ENCODE measurements at regions not wholly inside any gene's neighbourhood (a gene's known extent, or its start where the extent isn't known, plus 50 kb on each side); places are given as distances from the start of the nearest gene placed in this dataset.
"Not testable (repeated sequence)": the region's sequence is repeated elsewhere in the genome, so short reads cannot be mapped to it uniquely, and the experiment has no call there.

DNA sequence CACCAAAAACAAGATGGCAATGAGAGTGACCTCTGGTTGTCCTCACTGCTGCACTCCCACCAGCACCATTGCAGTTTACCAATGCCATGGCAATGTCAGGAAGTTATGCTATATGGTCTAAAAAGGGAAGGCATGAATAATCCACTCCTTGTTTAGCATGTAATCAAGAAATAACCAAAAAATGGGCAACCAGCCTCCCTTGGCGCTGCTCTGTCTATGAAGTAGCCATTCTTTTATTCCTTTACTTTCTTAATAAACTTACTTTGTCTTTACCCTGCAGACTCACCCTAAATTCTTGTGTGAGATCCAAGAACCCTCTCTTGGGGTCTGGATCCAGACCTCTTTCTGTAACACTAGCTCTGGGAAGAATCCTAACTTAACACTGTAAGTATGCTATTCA, 127.4 kb upstream of the IFNE start:
- ATAC-seq, result no peak

DNA sequence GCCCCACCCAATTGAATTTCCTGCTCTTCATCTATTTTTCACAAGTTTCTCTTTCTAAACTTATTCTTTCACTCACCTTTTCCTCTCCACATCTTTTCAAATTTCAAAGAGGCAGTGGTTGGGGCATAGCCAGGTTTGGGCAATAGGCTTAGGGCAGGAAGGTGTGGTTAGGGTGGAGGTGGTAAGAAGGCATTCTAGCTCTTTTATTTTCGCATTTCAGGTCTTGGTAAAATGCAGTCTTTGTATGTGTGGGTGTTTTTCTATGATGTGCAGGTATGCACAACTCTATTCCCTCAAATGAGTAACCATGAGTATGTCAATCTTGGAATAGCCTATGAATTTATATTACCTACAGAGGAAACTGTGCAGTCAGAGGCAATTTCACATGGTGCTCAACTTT, 129.8 kb upstream of the IFNE start:
- Mint-ChIP-seq H3K4me1 (peaks cover 52% of the 10 kb centered on the region), H3K4me3 (peak overlapping the region; percentile 20 to 50), H3K27ac (no peak overlapping the region), H3K27me3 (no peaks in the 10 kb centered on the region), H3K9me3 (peaks cover 0 to 1% of the 10 kb centered on the region in 2 donors)
- peak; percentile 85 for ATAC-seq
- DNase-seq, result peak in 1 of 2 donors; percentile 25

More for the DNA sequence above, 127.4 kb upstream of the IFNE start:
- Mint-ChIP-seq H3K27me3 (no peaks in the 10 kb centered on the region), H3K4me1 (peaks cover 30% of the 10 kb centered on the region), H3K27ac (no peak overlapping the region), H3K4me3 (no peak overlapping the region), H3K9me3 (peaks cover 0 to 6% of the 10 kb centered on the region in 2 donors)
- no peak for DNase-seq

DNA sequence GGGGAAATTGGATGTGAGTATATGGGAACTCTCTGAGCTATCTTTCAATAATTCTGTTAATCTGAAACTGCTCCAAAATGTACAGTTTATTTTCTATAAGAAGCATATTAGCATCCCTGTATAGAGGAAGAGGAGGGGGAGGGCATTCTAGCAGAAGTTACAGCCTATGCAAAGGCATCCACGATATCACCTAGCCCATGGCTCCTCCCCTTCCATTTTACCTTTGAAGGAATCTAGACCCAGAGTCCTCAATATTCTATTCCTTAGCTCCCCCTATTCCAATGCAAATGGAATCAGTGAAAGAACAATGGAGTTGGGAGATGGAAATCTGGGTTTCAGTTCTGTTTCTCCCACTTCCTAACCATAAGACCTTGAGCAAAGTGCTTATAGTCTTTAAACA, 132.9 kb upstream of the IFNE start:
- Mint-ChIP-seq H3K27me3 (no peaks in the 10 kb centered on the region), H3K27ac (no peak overlapping the region), H3K9me3 (no peaks in the 10 kb centered on the region), H3K4me1 (peaks cover 52% of the 10 kb centered on the region), H3K4me3 (peak overlapping the region in 1 of 2 donors; percentile 29)
- ATAC-seq (no peak), DNase-seq (no peak)

DNA sequence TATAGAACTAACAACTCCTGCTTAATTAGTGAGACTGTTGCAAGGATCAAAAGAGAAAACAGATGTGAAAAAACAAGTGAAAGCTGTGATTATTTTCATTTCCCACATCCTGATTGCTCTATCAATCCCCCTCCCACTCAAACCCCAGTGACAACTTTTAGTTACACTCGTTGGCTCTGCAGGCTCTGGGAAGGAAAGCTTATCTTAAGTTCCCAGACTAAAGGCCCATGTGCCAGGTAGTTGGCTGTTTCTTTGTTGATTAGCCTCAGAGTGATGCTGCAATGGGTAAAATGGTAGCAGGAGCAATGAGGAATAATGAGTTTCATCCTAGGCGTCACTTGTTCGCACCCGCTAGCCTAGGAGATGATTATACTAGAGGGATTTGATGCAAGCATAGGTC, 133.3 kb upstream of the IFNE start:
- peaks cover 52% of the 10 kb centered on the region for H3K4me1 Mint-ChIP-seq
- H3K27me3 Mint-ChIP-seq, result no peaks in the 10 kb centered on the region
- no peak overlapping the region for H3K27ac Mint-ChIP-seq
- peak overlapping the region in 1 of 2 donors; percentile 29 for H3K4me3 Mint-ChIP-seq
- ATAC-seq (no peak), DNase-seq (no peak)
- no peaks in the 10 kb centered on the region for H3K9me3 Mint-ChIP-seq

DNA sequence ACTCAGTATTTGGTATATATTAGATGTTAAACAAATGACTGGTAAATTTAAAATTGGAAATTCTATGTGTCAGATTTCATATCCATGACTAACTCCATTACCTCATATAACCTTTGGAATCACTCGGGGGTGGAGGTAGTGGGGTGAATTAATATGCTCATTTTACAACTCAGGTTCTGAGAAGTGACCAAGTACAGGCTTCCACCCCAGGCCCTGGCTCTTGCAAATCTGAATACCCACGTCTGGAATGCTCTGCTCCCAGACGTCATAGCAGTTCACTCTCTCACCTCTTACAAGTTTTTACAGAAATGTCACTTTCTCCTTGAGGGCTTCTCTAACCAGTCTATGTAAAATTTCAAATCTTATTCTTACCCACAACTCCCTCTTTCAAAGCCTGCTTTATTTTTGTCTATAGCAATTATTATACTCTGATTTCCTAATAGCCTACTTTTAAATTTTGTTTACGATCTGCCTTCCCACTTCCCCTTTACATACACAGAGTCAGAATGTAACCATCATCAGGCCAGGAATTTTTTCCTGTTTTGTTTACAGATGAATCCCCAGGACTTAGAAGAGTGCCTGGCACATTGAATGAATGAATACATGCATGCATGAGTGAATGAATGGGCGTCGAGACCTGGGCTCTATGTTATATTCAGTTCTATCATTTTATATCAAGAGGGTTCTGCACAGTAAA, 134.1 kb upstream of the IFNE start:
- DNase-seq (no peak), ATAC-seq (no peak)
- Mint-ChIP-seq H3K9me3 (no peaks in the 10 kb centered on the region), H3K27ac (no peak overlapping the region), H3K27me3 (no peaks in the 10 kb centered on the region), H3K4me1 (peaks cover 49% of the 10 kb centered on the region), H3K4me3 (no peak overlapping the region)

DNA sequence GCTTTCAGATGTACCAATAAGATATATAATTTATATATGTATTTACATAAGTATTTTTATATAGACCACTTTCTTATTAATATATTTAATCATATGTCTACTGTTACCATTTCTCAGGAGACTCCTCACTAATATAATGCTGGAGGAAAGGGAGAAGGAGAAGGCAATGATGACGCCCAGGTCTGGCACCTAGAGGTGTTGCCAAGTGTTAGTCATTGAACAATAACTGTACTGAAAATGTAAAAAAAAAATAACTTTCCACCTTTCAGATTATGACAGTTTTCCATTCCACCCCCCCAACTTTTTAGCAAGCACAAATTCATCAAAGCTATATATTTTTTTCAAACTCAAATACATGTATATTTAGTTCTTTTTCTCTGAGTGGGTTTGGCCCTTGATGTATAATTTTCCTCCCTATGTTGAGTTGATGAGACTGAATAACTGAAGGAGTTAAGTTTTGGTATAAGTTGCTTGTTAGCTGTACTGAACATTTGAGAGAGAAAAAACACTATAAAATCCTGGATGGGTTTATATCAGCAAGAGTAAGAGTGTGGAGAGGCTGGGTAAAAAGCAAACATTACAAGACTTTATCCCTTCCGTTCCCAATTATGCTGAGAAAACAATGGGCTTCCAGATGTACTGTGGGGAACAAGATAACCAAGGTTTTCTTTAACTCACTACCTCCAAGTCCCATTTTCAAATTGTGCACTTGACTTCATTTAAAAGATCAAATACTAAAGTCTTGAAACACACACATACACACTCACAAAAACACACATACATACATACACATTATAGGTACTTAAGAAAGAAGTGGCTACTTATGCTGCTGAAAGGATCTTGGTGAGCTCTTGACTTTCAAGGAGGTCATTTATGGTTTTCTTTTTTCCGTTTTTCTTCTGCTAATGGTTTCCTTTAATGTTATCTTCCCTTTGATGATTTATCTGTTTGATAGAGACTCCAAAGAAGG, 142.8 kb upstream of the IFNE start:
- Mint-ChIP-seq H3K27me3 (no peaks in the 10 kb centered on the region), H3K4me1 (peaks cover 53% of the 10 kb centered on the region), H3K9me3 (peaks cover 9 to 44% of the 10 kb centered on the region in 2 donors), H3K4me3 (no peak overlapping the region), H3K27ac (peak overlapping the region; percentile 23 to 28)
- ATAC-seq, result peak; percentile 58
- no peak for DNase-seq

DNA sequence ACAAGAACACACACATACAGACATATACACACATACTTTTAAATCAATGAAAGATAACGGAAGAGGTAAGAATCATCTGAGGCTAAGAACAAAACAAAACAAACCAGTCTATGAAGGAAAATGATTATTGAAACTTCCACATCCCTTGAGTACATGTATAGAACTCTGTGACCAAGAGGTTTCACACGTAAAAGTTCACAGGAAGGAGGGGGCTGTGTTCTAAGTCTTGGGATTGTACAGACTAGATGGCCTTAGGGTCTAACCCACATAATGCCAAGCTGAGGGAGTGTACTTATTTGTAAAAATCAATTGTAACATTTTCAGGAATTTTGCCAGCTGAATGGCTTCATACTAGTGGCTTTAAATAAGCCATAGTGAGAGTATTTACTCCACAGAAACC, 144.4 kb upstream of the IFNE start:
- no peak overlapping the region for H3K4me3 Mint-ChIP-seq
- ATAC-seq (peak; percentile 49), DNase-seq (no peak)
- peaks cover 14 to 58% of the 10 kb centered on the region in 2 donors for H3K9me3 Mint-ChIP-seq
- peaks cover 53% of the 10 kb centered on the region for H3K4me1 Mint-ChIP-seq
- H3K27ac Mint-ChIP-seq, result no peak overlapping the region
- H3K27me3 Mint-ChIP-seq, result no peaks in the 10 kb centered on the region

DNA sequence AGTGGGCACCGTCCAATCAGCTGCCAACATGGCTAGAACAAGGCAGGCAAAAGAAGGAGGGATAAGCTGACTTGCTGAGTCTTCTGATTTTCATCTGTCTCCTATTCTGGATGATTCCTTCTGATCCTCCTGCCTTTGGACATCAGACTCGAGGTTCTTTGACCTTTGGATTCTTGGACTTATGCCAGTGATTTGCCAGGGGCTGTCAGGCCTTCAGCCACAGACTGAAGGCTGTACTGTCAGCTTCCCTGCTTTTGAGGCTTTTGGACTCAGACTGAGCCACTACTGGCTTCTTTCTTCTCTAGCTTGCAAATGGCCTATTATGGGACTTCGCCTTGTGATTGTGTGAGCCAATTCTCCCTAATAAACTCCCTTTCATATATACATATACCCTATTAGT, 146.8 kb upstream of the IFNE start:
- not testable (repeated sequence) for ATAC-seq, H3K27me3 Mint-ChIP-seq, DNase-seq, H3K4me3 Mint-ChIP-seq
- H3K4me1 Mint-ChIP-seq, result peaks cover 47% of the 10 kb centered on the region
- peaks cover 14 to 42% of the 10 kb centered on the region in 2 donors for H3K9me3 Mint-ChIP-seq
- H3K27ac Mint-ChIP-seq, result peak overlapping the region in 1 of 2 donors; percentile 61

DNA sequence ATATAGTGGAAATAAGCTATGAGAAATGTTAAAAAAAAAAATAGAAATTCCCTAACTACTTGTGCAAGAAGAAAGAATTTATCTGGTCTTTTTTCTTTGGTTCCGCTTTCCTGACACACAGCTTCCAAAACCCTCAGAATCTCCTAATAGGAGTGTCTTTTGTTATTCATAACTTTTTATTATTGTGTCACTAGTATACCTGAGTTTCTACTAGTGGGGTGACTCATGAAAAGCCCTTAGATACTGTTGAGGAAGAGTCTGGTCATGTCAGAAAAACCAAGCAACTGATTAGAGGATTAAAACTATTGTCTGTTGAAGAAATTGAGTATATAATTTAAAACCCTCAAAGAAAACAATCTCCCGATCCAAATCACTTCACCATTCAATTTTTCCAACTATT, 152.8 kb upstream of the IFNE start:
- Mint-ChIP-seq H3K4me1 (no peaks in the 10 kb centered on the region), H3K27me3 (no peaks in the 10 kb centered on the region), H3K9me3 (peaks cover 5 to 20% of the 10 kb centered on the region in 2 donors), H3K4me3 (no peak overlapping the region), H3K27ac (no peak overlapping the region)
- no peak for DNase-seq
- no peak for ATAC-seq

DNA sequence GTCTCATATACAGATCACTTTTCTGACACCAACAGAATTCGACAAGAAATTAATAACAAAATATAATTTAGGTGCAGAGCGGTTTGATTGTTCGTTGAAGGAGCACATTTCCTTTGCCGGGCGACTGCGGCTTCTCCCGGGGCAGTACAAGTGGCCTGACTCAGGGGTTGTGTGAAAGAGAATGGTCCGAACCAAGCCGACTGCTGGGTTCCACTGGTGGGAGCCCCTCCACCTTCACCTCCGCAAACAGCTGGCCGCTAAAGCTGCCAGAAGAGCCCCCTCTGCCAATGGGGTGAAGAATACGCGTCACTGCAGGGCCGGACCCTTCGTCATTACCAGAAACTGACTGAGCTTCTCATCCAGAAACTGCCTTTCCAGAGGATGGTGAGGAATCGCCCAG, 156.0 kb upstream of the IFNE start:
- Mint-ChIP-seq H3K4me1 (no peaks in the 10 kb centered on the region), H3K27ac (no peak overlapping the region), H3K9me3 (peaks cover 0 to 19% of the 10 kb centered on the region in 2 donors), H3K27me3 (no peaks in the 10 kb centered on the region), H3K4me3 (no peak overlapping the region)
- DNase-seq (no peak), ATAC-seq (no peak)

DNA sequence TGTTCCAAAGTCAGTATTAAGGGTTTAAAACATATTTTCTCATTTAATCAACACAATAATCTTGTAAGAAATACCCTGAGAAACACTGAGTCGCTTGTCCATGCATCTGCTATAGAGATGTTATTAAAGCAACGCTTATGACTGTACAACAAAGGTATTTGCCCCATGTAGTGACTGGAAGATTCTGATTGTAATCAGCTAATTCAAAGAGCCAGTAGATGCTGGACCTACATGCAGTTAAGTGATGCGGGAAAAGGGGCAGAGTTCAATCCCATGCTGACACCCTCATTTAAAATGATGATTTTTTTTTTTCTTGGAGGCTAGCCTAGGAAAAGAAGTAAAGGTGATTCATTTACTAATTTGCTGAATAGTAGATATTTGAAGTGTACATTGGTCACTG, 149.3 kb upstream of the MTAP start:
- H3K27me3 Mint-ChIP-seq, result no peaks in the 10 kb centered on the region
- no peak overlapping the region for H3K4me3 Mint-ChIP-seq
- peaks cover 7% of the 10 kb centered on the region for H3K4me1 Mint-ChIP-seq
- no peak for DNase-seq
- ATAC-seq, result no peak
- no peak overlapping the region for H3K27ac Mint-ChIP-seq
- peaks cover 19 to 23% of the 10 kb centered on the region in 2 donors for H3K9me3 Mint-ChIP-seq

DNA sequence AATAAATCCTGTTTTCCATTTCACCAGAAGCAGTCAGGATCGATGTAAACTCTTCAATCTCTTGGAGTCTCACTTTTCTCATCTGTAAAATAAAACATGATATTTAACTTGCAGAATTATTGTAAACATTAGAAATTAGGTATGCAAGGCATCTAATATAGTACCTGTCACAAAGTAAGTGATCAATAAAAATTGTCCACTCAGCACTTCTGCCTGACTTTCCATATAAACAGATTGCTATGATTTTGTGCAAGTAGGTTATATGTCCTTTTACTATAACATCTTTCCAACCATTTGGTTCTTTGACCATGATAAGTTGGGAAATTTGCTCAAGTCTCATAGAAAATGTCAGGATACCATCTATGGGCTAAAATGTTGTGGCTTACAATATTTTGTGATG, 148.8 kb upstream of the MTAP start:
- no peak overlapping the region for H3K27ac Mint-ChIP-seq
- H3K4me1 Mint-ChIP-seq, result peaks cover 7% of the 10 kb centered on the region
- no peaks in the 10 kb centered on the region for H3K27me3 Mint-ChIP-seq
- ATAC-seq, result no peak
- no peak for DNase-seq
- peaks cover 16 to 19% of the 10 kb centered on the region in 2 donors for H3K9me3 Mint-ChIP-seq
- no peak overlapping the region for H3K4me3 Mint-ChIP-seq

DNA sequence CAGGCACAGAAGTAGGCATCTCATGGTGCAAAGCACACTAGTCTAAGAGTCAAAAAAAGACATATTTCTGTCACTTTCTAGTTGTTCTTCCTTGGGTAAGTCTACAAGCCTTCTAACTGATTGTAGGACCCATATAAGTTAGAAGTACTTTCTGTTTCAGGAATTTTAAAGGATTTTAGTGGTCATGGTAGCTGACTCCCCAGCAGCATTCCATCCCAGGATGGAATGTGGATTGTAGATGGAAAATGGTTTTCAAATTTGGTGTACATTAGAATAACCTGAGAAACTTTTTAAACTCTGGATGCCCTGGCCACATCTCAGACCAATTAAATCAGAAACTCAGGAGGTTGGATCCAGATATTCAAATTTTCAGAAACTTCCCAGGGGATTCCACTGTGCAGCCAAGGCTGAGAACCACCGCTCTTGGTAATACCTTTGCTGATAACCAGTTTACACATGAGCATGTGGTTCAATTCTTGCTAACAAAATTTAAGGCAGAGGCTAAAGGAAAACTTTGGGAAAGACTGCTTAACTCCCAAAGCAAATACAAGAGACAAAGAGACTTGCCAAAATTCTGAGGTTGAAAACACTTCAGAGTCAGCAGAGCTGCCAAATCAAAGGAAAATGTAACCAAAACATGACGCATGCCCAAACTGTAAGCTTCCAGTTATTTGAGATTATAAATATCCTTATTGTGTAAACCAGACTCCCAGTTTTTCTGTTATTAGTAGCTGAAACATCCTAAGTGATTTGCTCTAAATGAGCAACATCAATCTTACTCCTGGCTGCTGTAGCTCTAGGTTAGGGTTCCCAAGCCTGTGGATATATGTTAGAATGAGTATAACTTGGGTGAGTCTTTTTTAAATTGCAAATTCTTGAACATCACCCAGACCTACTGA, 145.4 kb upstream of the MTAP start:
- ATAC-seq (no peak), DNase-seq (no peak)
- no peak overlapping the region for H3K4me3 Mint-ChIP-seq
- peaks cover 7% of the 10 kb centered on the region for H3K4me1 Mint-ChIP-seq
- peak overlapping the region in 1 of 2 donors; percentile 61 for H3K27ac Mint-ChIP-seq
- H3K27me3 Mint-ChIP-seq, result no peaks in the 10 kb centered on the region
- peaks cover 0 to 5% of the 10 kb centered on the region in 2 donors for H3K9me3 Mint-ChIP-seq

DNA sequence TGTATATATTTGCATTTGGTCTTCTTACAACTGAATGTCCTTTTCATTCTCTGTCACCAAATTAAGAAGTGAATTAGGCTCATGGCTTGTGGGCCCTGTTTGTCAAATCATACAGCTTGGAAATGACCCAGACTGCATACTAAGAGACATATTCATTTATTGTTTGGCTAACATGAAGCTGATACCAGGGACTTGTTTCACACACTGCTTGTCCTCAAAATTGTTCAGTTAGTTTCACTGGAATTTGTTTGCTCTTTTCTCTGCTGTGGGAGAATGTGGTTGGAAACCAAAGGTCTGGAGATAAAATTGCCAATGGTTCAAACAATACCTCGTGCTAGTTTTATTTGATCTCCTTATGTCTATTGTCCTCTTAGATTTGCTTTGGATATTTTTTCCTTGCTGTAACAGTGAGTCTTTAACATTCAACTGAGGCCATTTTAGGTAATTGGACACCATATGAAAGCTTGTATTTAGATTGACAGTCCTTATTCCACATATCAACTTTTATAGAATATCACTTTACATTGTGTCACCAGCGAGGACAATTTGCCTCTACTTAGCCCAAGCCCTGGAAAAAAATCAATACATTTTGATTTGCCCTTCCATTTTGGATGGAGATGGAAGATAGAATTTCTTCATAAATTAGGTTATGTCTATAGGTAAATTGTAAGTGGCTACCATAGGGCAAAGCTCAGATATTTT, 144.3 kb upstream of the MTAP start:
- DNase-seq (no peak), ATAC-seq (no peak)
- no peak overlapping the region for H3K4me3 Mint-ChIP-seq
- peaks cover 0 to 5% of the 10 kb centered on the region in 2 donors for H3K9me3 Mint-ChIP-seq
- peaks cover 7% of the 10 kb centered on the region for H3K4me1 Mint-ChIP-seq
- no peak overlapping the region for H3K27ac Mint-ChIP-seq
- H3K27me3 Mint-ChIP-seq, result no peaks in the 10 kb centered on the region

DNA sequence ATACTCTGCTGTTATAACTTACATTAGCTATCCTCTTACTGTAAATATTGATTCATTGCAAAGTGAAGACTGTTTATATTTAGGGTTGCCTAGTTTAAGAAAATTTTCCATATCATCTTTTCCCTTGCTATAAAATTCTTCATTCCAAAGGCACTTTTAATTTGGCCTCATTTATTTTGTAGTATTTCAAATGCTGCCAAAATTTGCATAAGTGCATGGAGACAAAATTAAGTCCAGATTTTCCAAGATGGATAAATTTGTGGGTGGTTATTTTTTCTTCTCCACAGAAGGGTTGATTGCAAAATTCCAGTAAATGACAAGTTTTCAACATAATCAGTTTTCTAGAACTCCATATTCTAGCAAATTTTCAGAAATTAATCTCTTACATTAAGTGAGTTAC, 141.5 kb upstream of the MTAP start:
- Mint-ChIP-seq H3K9me3 (no peaks in the 10 kb centered on the region), H3K4me3 (no peak overlapping the region), H3K27ac (no peak overlapping the region), H3K27me3 (no peaks in the 10 kb centered on the region), H3K4me1 (peaks cover 7% of the 10 kb centered on the region)
- DNase-seq, result no peak
- no peak for ATAC-seq

Data from stimulated activated naive CD8-positive, alpha-beta T cell treated with anti-CD3 and anti-CD28 coated beads, Interleukin-15, amount 100 ng/mL, for 72 hours (primary cell).